HG03064 (cell line): ENCODE measurements at regions not wholly inside any gene's neighbourhood (a gene's known extent, or its start where the extent isn't known, plus 50 kb on each side); places are given as distances from the start of the nearest gene placed in this dataset.

Source experiments
- ATAC-seq: cut with Tn5 transposase; IDR thresholded peaks from one replicate; pipeline ENCODE4 v1.9.1; 2021; ENCODE audit warnings: low read depth; ENCODE audit not compliant: unreplicated experiment

DNA sequence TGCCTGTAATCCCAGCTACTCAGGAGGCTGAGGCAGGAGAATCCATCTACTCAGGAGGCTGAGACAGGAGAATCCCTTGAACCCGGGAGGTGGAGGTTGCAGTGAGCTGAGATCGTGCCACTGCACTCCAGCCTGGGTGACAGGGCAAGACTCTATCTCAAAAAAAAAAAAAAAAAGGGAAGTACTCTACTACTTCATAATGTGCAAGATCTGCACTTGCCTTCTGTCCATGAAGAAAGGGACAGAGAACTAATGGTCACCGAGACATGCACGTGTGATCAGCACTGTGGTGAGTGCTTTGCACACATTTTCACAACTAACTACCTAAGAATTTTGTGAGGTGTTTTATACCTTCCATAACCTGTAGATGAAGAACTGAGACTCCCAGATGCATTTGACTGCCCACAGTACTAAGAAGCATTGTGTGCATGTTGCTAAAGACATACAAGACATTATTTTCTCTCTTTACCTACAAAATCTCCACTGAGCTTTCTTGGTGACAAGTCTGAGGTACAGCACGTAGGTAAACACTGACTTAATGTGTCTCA lies 784.8 kb upstream of the ID2 start:
- no peak for ATAC-seq

DNA sequence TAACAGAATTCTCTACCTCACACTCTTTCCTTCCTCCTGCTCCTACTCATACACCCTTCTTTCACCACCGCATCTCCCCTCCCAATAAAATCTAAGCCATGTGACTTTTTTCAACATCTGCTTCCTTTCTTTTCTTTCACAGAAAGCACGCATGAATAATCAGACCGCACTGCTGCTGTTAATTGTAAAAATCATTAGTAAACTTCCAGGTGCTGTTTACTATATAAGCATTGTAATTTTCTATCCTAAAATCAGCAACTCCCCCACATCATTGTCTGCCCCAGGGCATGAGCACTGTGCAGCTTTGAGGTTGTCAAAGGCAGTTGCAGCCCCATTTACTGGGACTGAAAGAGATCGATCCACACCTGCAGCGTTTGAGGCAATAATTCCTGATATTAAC lies 782.6 kb upstream of the ID2 start:
- no peak for ATAC-seq

DNA sequence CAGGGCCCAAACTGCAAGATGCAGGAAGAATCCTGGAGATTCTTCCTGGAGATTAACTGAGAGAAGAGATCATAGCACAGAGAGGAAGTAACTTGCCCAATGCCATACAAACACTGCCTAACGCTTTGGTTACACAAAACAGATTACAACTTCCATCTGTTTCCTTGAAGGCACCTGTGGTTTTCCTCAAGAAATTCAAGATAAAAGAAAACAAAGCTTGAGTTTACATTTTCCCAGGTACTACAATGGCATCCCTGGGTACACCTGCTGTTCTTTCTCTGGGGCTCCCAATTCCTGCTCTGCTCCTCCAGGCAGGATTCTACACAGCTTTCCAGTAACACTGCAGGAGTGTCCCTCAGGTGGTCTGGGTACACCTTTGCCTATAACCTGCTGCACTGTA lies 781.9 kb upstream of the ID2 start:
- no peak for ATAC-seq

DNA sequence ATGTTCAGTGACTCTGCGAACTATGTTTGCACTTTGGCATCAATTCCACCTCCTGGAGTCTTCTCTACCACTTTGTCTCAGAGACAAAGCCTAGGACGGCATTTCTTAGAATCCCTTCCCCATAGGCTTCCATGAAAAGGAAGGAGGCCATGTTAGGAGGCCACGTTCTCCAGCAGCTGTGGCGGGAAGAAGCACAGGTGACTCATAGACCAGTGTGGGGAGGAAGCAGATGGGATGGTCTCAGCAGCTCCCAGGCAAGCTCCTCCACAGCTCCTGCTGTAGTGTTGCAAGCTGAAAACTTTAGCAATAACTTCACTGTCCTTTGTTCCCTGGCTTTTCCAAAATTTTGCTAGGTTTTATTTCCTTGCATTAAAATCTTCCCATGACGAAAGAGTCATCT lies 781.3 kb upstream of the ID2 start:
- no peak for ATAC-seq

DNA sequence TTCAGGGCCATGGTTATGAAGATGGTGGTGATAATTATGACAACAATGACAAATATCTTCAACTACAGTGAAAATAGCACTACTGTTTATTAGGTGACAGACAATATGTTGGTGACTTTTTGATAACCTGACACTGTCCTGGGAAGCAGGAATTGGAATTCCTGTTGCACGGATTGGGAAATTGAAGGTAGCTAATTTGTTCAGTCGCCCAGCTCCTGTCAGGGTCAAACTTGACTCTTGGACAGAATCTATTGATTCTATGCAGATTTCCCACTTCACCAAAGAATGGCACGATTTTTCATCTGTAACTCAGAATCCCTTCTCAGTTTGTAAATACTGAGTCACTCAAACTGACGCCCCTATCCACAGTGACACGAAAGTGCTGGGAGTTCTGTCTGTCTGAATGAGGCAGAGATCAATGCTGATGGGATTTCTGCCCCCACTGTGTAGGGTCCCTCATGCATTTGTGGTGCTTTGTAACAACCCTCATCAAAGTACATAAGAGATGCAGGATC lies 779.5 kb upstream of the ID2 start:
- ATAC-seq: no peak

DNA sequence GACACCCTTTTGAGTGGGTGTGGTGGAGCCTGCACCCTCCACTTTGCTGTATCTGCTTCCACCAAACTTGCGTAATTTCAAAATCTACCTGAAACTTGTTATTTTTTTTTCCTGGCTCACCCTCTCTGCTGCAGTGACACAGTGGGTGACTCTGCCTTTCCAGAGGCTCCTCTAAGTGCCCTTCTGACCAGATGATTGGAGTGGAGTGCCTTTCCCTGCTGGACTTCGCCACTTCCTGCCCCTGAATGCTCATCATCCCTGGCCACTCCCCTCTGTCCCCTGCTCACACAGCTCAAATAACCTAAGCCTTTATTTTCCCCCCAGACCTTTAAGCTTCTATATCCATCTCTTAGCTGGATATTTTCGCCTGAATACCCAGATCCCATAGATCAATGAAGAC lies 777.5 kb upstream of the ID2 start:
- no peak for ATAC-seq

DNA sequence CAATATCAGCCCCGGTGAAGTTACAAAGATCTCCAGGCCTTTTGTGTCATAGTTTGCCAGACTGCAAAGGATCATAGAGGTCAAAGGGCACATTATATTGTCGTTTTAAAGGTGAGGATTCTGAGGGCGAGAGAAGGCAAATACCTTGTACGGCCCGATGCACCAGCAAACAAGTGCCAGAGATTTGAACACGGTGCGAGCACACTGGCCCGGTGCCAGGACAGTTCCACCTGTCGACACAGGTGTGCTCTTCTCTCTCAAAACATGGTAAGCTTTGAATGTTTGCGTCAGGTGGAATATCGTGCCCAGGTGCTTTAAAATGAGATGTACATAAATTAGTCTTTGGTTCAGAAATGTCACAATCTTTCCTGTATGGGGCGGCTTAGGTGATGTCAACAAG lies 776.1 kb upstream of the ID2 start:
- no peak for ATAC-seq

DNA sequence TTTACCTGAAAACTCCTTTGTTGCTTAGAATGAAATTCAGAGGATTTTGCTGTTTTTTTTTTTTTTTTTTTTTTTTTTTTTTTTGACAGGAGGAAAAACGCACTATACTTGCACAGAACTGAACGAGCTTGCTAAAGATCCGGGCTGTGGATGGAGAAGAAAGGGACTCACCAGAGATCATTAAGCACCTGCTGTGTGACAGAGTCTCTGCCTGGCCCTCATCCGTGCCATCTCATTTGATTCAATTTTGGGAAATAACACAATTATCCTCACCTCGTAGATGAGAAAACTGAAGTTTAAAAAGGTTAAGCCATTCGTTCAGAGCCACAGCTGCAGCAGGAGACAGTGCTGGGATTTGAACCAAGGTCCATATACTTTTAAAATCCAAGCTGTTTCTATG lies 775.4 kb upstream of the ID2 start:
- ATAC-seq: no peak

DNA sequence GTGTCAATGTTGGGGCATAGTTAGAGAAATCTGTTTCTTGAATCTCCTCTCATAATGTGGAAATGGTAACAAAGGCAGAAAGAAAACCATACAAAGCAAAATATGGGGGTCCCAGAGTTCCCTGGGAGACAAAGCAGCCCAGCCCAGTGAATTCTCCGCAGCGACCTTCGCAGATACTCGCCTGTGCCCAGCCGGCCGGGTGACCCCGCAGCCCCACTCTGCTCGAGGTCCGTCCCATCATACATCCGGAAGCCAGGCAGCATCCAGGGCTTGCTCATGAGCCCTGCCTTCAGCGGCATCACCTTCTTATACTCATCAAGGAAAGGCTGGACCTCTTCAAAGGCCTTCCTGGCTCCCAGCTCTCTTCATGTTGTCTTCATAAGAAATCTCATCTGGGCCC lies 774.8 kb upstream of the ID2 start:
- ATAC-seq: no peak

DNA sequence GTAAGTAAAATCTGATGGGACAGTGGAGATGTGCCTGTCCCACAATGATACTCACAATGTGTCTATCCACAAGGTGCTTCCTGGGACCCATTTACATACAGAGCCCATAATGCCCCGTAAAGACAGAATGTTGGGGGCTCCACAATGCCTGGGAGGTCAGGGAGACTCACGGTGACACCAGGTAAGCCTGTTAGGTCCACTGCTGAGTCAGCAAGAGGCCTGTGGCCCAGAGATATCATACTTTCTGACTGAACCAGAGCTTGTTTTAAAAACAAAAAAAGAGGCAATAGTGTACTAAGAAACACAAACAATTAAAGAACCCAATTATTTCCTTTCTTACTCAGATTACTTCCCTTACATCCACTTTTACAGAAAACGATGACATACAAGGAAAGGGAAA lies 771.1 kb upstream of the ID2 start:
- no peak for ATAC-seq

DNA sequence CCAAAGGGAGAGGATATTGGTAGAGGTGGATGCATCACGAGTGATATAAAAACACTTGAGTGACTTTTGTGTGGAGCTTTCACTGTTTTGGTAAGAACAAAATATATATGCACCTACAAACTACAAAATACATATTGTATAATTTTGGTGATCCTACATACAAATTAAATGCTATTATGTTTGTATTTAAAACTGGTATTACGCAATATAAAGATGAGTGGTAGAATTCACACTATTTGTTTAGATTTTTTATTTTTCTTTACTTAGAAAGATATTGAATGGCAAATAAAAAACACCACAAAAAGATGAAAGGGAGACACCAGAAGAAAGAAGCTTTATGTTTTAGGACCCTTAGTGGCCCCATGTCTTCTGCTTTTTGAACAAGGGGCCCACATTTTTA lies 770.7 kb upstream of the ID2 start:
- ATAC-seq: no peak

DNA sequence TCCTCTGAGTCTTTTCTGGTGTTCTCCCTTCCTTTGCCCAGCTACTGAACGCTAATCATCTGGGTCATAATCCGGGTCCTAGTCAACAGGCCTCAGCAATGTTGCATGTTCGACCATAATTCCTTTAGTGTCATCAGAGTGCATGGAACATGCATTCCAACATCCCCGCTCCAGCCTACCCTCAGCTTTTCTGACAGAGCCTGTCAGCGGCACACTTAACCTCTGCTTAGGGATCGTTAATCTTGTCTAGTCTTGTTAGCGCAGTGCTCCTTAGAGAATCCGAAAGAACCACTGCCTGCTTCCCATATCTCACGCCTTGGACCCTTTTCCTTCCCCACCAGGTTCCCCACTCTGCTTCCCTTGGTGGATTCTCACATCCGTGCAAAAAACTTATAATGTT lies 767.9 kb upstream of the ID2 start:
- ATAC-seq: no peak

DNA sequence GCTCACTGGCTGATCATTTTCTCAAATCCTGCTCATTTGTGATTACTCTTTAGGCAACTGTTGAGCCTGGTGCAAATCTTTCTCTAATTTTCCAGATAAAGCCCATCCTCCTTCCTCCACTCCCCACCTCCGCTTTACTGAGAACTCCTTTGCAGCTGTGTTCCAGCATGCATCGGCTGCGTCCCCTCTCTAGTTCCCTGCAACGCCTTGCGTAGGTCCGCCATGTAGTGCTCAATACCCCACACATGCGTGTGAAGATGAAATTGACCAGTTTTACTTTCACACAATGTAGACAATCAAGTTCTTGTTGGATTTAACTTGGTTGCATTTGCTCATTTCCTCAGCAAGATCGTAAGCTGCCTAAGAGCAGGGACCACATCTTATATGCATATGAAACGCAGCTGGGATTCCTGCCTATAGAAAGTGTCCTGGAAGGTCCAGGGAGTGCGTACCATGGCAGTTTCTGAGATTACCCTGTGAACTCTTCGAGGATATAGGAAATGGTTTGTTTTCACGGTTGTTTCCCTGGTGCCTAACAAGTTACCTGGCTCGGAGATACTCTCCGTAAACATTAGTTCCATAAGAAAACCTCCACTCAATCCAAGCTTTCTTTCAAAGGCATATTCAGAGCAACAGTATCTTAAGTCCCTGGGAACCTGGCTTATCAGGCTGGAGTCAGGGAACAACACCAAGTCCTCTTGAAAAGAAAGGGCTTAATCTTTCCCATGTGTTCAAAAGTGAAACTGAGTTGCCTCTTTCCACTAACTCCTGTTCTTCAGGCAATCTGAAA lies 766.4 kb upstream of the ID2 start:
- ATAC-seq: no peak

DNA sequence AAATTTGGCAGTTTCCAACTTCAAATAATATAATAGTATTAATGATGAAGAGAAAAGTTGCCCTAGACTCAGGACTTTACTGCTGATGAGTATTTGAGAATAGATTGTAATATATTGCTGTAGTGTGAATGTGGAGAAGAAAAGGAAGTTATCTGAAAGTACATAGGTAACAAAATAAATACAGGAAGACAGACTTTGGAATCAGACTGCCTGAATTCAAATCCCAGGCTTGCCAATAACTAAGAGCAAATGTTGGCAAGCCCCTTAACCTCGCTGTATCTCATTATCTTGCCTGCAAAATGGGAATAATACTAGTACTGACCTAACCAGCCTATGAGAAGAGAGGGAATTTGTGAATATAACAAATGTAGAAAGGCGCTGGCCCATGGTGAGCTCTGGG lies 765.2 kb upstream of the ID2 start:
- ATAC-seq: no peak

DNA sequence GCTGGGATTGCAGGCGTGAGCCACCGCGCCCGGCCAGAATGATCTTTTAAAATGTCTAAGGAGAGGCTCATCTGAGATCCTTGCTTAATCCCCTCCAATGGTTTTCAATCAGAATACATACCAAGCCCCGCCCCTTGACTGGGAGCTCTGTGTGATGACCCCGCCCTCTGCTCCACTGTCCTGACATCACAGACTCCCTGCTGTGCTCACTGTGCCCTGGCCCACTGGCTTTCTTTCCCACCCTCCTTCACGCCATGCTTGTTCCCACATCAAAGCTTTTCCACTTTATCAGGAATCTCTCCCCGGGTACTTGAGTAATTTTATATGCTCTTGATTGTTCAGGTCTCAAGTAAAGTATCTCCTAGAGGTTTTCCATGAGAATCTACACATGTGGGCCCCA lies 762.3 kb upstream of the ID2 start:
- no peak for ATAC-seq

DNA sequence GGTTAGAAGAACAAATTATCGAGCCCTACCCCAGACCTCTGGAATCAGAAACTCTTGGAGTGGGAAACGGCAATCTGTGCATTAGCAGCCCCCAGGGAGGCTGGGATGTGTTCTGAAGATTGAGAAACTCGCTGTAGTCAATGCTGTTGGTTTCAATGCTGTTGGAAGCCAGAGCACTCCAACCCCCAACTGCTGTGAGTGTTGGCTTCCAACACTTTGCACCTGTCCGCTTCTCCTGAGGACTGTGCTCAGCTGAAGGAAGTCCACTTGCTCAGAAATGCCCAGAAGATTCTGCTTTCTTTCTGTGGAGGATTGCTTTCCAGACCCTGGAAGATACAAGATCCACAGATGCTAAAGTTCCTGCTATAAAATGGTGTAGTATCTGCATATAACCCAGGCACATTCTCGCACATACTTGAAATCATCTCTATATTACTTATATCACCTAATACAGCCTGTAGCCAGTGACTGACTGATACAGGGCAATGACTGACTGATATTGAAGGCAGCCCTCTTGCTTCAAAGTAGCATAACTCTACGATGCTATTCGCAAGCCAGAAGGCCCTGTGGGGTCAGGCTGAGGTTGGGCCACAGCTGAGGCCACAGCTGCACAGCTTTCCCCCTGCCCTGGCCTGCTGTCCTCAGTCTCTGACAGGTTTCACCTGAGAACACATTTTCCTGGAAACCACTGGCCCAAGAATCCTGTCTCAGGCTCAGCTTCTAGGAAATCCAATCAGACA lies 757.7 kb upstream of the ID2 start:
- ATAC-seq: no peak

DNA sequence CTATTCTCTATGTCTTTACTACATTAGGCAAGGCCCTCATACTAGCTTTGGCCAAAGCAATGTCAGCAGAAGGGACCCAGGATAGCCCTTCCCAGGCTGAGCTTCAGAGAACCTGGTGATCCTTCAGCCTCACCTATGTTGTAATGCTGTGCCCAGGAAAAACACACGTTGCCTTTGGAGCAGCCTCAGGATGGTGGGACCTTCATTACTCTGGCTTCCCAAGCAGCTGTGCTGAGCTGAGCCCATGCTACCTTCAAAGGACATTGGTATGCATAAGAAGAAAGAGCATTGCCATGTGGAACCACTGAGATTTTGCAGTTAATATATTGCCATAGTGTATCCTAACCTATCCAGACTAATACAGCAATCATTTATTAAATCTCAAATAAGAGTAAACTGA lies 756.4 kb upstream of the ID2 start:
- ATAC-seq: no peak

DNA sequence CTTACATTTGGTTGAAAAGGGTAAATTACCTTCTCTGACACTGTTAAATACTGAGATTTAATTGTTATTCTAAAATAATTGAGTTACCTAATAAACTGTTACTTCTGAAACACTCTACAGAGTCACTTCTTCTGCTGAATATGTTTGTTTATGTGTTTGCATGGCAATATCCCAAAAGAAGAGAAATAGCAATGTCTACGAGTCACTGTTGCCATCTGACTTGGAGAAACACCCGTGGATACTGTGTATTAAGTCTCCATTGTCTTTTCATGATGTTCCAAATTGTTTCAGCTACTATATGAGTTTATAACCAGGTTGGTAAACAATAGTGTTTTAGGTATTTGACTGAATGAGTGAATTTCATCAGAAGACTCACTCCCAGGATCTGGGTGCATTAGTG lies 754.2 kb upstream of the ID2 start:
- no peak for ATAC-seq

DNA sequence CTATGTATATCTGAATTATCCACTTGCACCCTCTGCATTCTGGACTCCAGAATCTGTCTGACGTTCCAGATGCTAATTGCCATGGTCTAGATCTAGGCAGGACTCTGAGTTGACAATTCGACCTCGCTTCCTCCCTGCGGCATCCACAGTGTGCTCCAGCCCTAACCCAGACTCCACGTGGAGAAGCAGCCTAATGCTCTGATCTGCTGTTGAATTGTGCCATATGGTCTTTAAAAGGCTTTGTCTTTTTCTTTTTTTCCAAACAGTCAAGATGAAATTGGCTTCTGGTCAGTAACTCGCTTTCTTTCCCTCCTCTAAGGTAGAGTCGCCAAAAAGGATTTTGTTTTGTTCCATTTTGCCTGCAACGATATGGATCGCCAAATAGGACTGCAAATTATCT lies 752.6 kb upstream of the ID2 start:
- no peak for ATAC-seq

DNA sequence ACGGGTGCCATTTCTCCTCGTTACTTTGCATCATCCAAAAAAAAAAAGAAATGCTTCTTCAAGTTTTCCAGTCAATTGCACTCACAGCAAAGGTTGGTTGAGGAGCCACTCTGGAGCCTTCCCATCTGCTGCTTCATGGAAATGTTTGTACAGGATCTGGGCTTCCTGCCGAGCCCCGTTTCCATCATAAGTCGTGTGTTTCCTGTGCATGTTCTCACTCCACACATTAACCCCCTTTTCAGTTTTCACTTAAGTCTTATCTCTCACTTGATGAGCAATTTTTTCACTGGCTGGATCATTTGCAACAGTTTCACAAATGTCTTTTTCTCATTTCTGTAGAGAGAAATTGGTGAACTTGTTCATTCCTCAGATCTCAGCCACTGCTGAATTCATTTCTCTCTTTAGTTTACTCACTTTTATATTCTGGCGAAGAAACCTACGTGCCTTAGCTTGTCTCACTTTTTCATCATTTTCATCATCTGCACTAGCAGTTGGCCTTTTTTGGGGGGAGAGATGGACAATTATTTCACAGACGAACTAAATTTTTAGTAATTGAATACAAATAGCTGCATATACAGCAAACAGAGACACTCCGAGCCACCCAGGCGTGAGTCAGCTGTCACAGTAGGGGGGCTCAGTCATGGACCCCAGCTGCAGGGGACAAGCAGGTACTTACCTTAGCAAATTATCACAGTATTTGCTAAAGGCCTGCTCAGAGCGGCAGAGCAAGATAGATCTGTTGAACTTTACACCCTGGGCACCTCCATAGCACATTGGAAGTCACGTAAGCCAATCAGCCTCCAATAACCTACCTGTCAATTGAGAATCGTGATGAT lies 750.8 kb upstream of the ID2 start:
- ATAC-seq: no peak

DNA sequence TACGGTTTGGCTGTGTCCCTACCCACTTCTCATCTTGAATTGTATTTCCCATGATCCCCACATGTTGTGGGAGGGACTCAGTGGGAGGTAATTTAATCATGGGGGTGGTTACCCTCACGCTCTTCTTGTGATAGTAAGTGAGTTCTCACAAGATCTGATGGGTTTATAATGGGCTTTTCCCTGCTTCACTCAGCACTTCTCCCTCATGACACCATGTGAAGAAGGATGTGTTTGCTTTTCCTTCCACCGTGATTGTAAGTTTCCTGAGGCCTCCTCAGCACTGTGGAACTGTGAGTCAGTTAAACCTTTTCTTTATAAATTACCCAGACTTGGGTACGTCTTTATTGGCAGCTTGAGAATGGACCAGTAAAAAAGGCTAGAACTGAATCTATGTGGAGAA lies 750.0 kb upstream of the ID2 start:
- ATAC-seq: no peak
